K562 (cell line): ENCODE measurements at regions not wholly inside any gene's neighbourhood (a gene's known extent, or its start where the extent isn't known, plus 50 kb on each side); places are given as distances from the start of the nearest gene placed in this dataset.

Experiments used
- ARID1B ChIP-seq: fragments of 450-650 bp; IDR thresholded peaks from 2 replicates; pipeline ENCODE4 v1.6.1; 2016; ENCODE audit warnings: antibody characterized with exemption, mild to moderate bottlenecking, inconsistent platforms
- CC2D1A ChIP-seq: fragments of 450-650 bp; IDR thresholded peaks from 2 replicates; pipeline ENCODE4 v1.6.1; 2017; ENCODE audit warnings: mild to moderate bottlenecking
- CREBBP ChIP-seq: IDR thresholded peaks from one replicate; pipeline ENCODE4 v1.6.1; 2012; ENCODE audit warnings: low read depth, mild to moderate bottlenecking, control low read depth, inconsistent platforms, low read length
- EP400 ChIP-seq: fragments of 450-650 bp; IDR thresholded peaks from 2 replicates; pipeline ENCODE4 v1.6.1; 2017; ENCODE audit warnings: antibody characterized with exemption, mild to moderate bottlenecking, moderate library complexity
- GABPA ChIP-seq: fragments of 200-800 bp; sonication (Bioruptor generic); conservative IDR thresholded peaks from 2 replicates; pipeline ENCODE4 v1.6.1; 2016; ENCODE audit warnings: low read depth, missing genetic modification characterization, missing compliant biosample characterization
- GATAD2A ChIP-seq: fragments of 450-650 bp; IDR thresholded peaks from 2 replicates; pipeline ENCODE4 v1.6.1; 2017
- JUND ChIP-seq, 2 experiments: IDR thresholded peaks; 2 replicates in 1 of 2; 3 replicates in 1 of 2; pipeline ENCODE4 v1.6.1; 2011; ENCODE audit warnings: borderline replicate concordance in 2 of 2, low read depth in 2 of 2, low read length in 2 of 2, improper control_type of control experiment in 1 of 2, missing biosample characterization in 1 of 2, missing genetic modification characterization in 1 of 2, missing genetic modification reagents in 1 of 2
- MCM3 ChIP-seq: fragments of 450-650 bp; IDR thresholded peaks from 2 replicates; pipeline ENCODE4 v1.6.1; 2016
- MYBL2 ChIP-seq, 2 experiments: fragments of 450-650 bp in 1 of 2; sonication (generic) in 1 of 2; formaldehyde crosslinking in 1 of 2; IDR thresholded peaks; 2 replicates each; pipeline versions ENCODE4 v1.6.1 to v1.8.1; 2017 to 2022; ENCODE audit warnings: borderline replicate concordance in 1 of 2, inconsistent platforms in 1 of 2, low read depth in 1 of 2, mild to moderate bottlenecking in 1 of 2, missing genetic modification reagents in 1 of 2, moderate library complexity in 1 of 2
- NONO ChIP-seq, 2 experiments: fragments of 200-400 bp in 1 of 2; fragments of 450-650 bp in 1 of 2; formaldehyde crosslinking in 1 of 2; IDR thresholded peaks; 2 replicates each; pipeline ENCODE4 v1.6.1; 2017; ENCODE audit warnings: low read depth in 2 of 2, mild to moderate bottlenecking in 2 of 2, moderate library complexity in 2 of 2, low read length in 1 of 2
- PCBP1 ChIP-seq: fragments of 200-400 bp; formaldehyde crosslinking; IDR thresholded peaks from 2 replicates; pipeline ENCODE4 v1.6.1; 2018; ENCODE audit warnings: mild to moderate bottlenecking, low read depth, low read length; ENCODE audit not compliant: poor library complexity, severe bottlenecking
- POLR2AphosphoS5 ChIP-seq: IDR thresholded peaks from 2 replicates; pipeline ENCODE4 v1.6.1; 2011; ENCODE audit warnings: mild to moderate bottlenecking, low read depth, low read length, moderate library complexity; ENCODE audit not compliant: control insufficient read depth, insufficient read depth
- PREB ChIP-seq: sonication (generic); formaldehyde crosslinking; IDR thresholded peaks from 2 replicates; pipeline ENCODE4 v1.8.1; 2023; ENCODE audit warnings: mild to moderate bottlenecking, missing genetic modification reagents
- PURB ChIP-seq: sonication (generic); formaldehyde crosslinking; IDR thresholded peaks from 2 replicates; pipeline ENCODE4 v1.9.0; 2021; ENCODE audit warnings: low read depth, mild to moderate bottlenecking, missing genetic modification reagents
- PYGO2 ChIP-seq: fragments of 450-650 bp; IDR thresholded peaks from 2 replicates; pipeline ENCODE4 v1.6.1; 2016; ENCODE audit warnings: mild to moderate bottlenecking, missing genetic modification characterization, moderate library complexity, missing compliant biosample characterization
- SMARCE1 ChIP-seq: fragments of 450-650 bp; IDR thresholded peaks from 2 replicates; pipeline ENCODE4 v1.7.1; 2016; ENCODE audit warnings: mild to moderate bottlenecking
- SPI1 ChIP-seq: IDR thresholded peaks from 2 replicates; pipeline ENCODE4 v1.6.1; 2011; ENCODE audit warnings: low read depth, low read length, control low read depth, borderline replicate concordance
- TCF3 ChIP-seq: sonication (generic); formaldehyde crosslinking; IDR thresholded peaks from 2 replicates; pipeline ENCODE4 v1.4.0; 2020; ENCODE audit warnings: mild to moderate bottlenecking, missing genetic modification reagents
- TEAD4 ChIP-seq, 2 experiments: sonication (generic) in 1 of 2; formaldehyde crosslinking in 1 of 2; IDR thresholded peaks; 2 replicates each; pipeline versions ENCODE4 v1.6.1 to v1.8.0; 2012 to 2022; ENCODE audit warnings: borderline replicate concordance in 1 of 2, inconsistent platforms in 1 of 2, low read length in 1 of 2, mild to moderate bottlenecking in 1 of 2, missing genetic modification reagents in 1 of 2
- USF1 ChIP-seq: sonication (generic); formaldehyde crosslinking; IDR thresholded peaks from 2 replicates; pipeline ENCODE4 v1.9.0; 2022; ENCODE audit warnings: mild to moderate bottlenecking, missing genetic modification reagents
- ZBTB7A ChIP-seq: IDR thresholded peaks from 2 replicates; pipeline ENCODE4 v1.6.1; 2011; ENCODE audit warnings: low read depth, mild to moderate bottlenecking, low read length, moderate library complexity, borderline replicate concordance; ENCODE audit not compliant: control insufficient read depth
- ZNF12 ChIP-seq: sonication (generic); formaldehyde crosslinking; IDR thresholded peaks from 2 replicates; pipeline ENCODE4 v1.4.0; 2020; ENCODE audit warnings: mild to moderate bottlenecking, missing genetic modification reagents
- ZNF23 ChIP-seq: fragments of 250-450 bp; sonication (Bioruptor Pico); IDR thresholded peaks from 2 replicates; pipeline ENCODE4 v1.4.0; 2020; ENCODE audit warnings: mild to moderate bottlenecking
- ZNF263 ChIP-seq: sonication (generic); formaldehyde crosslinking; IDR thresholded peaks from 2 replicates; pipeline ENCODE4 v1.8.0; 2022; ENCODE audit warnings: mild to moderate bottlenecking, missing genetic modification reagents, borderline replicate concordance
- ZNF311 ChIP-seq: fragments of 250-450 bp; sonication (Bioruptor Pico); IDR thresholded peaks from 2 replicates; pipeline ENCODE4 v1.4.0; 2020; ENCODE audit warnings: mild to moderate bottlenecking, moderate library complexity
- ZNF347 ChIP-seq: fragments of 450-650 bp; formaldehyde crosslinking; IDR thresholded peaks from 2 replicates; pipeline ENCODE4 v1.4.0; 2020; ENCODE audit warnings: low read depth, mild to moderate bottlenecking, moderate library complexity
- ZNF589 ChIP-seq: fragments of 200-800 bp; sonication (Bioruptor generic); IDR thresholded peaks from 2 replicates; pipeline ENCODE4 v1.6.1; 2016; ENCODE audit warnings: low read depth, missing genetic modification characterization, missing compliant biosample characterization
- ZZZ3 ChIP-seq: fragments of 450-650 bp; IDR thresholded peaks from 2 replicates; pipeline ENCODE4 v1.6.1; 2016; ENCODE audit warnings: antibody characterized with exemption, mild to moderate bottlenecking, moderate library complexity

- TF ChIP-seq ZBTB7A: no peak
- TF ChIP-seq CC2D1A: peak; percentile 47; the same call in 1 of the 2 replicates
- peak; percentile 71 for TF ChIP-seq SPI1
- no peak for TF ChIP-seq PCBP1
- TF ChIP-seq PREB: no peak
- peak; percentile 47; the same call in 1 of the 2 replicates for TF ChIP-seq TEAD4 (IDR thresholded peaks at IDR 0.05; ENCODE audit: low read length)
- no peak for TF ChIP-seq TEAD4 (CRISPR knock-in tag; IDR thresholded peaks at IDR 0.05; ENCODE audit: borderline replicate concordance)
- TF ChIP-seq USF1 (CRISPR knock-in tag): no peak
- no peak for TF ChIP-seq TCF3
- TF ChIP-seq ZNF263 (CRISPR knock-in tag): no peak
- no peak for TF ChIP-seq GABPA (tag)
- TF ChIP-seq SMARCE1: 0 out of 2 replicates have a peak, but pooled peaks have one; percentile 20
- no peak for TF ChIP-seq JUND (IDR thresholded peaks at IDR 0.05; ENCODE audit: borderline replicate concordance, low read depth, low read length)
- TF ChIP-seq JUND (tag; IDR thresholded peaks at IDR 0.05; ENCODE audit: borderline replicate concordance, low read depth, low read length): peak; percentile 23; the same call in 1 of the 3 replicates
- no peak for TF ChIP-seq ZZZ3
- TF ChIP-seq MCM3: no peak
- TF ChIP-seq ARID1B: peak; percentile 51
- no peak for TF ChIP-seq ZNF347 (CRISPR knock-in tag)
- no peak for TF ChIP-seq PURB (CRISPR knock-in tag)
- TF ChIP-seq POLR2AphosphoS5: no peak
- no peak for TF ChIP-seq NONO (IDR thresholded peaks at IDR 0.05; ENCODE audit: low read depth in 2 of 2, low read length in 1 of 2)
- TF ChIP-seq ZNF311 (CRISPR knock-in tag): no peak
- TF ChIP-seq GATAD2A: no peak
- peak; percentile 20; the same call in 1 of the 2 replicates for TF ChIP-seq ZNF23 (CRISPR knock-in tag)
- no peak for TF ChIP-seq ZNF589
- TF ChIP-seq MYBL2 (IDR thresholded peaks at IDR 0.05; ENCODE audit: low read depth): 0 out of 2 replicates have a peak, but pooled peaks have one; percentile 21
- no peak for TF ChIP-seq MYBL2 (CRISPR knock-in tag; IDR thresholded peaks at IDR 0.05; ENCODE audit: borderline replicate concordance)
- no peak for TF ChIP-seq PYGO2
- TF ChIP-seq CREBBP: no peak
- no peak for TF ChIP-seq EP400
- TF ChIP-seq ZNF12 (CRISPR knock-in tag): no peak
Measured at GRCh38 chr18:30439174-30439573, 603.4 kb downstream of the DSC3 start (continued).
